T-helper 2 cell (primary cell): ENCODE measurements at regions not wholly inside any gene's neighbourhood (a gene's known extent, or its start where the extent isn't known, plus 50 kb on each side); places are given as distances from the start of the nearest gene placed in this dataset.
"Not testable (repeated sequence)": the region's sequence is repeated elsewhere in the genome, so short reads cannot be mapped to it uniquely, and the experiment has no call there.

ENCODE experiments used
- DNase-seq, 5 experiments: peaks; one replicate each; pipeline versions ENCODE4 v3.0.0 to v3.0.0-alpha.2; 2012 to 2022

GRCh38 chrX:97860226-97860625, 976.5 kb downstream of the RPA4 start:
- no peak for DNase-seq

GRCh38 chrX:97863261-97863660, 979.6 kb downstream of the RPA4 start:
- DNase-seq = no peak

GRCh38 chrX:97867266-97867665, 983.6 kb downstream of the RPA4 start:
- peak in 1 of 5 experiments; percentile 11 for DNase-seq

GRCh38 chrX:97876697-97877407, 993.1 kb downstream of the RPA4 start:
- DNase-seq = no peak

GRCh38 chrX:97882306-97882705, 998.6 kb downstream of the RPA4 start:
- no peak for DNase-seq

GRCh38 chrX:97895751-97896150, 1012.0 kb downstream of the RPA4 start:
- DNase-seq = no peak

- DNase-seq = no peak
Measured at GRCh38 chrX:97897998-97898397, 1014.3 kb downstream of the RPA4 start.

- no peak for DNase-seq
Measured at GRCh38 chrX:97898798-97899197, 1015.1 kb downstream of the RPA4 start.

GRCh38 chrX:97907791-97908190, 1024.1 kb downstream of the RPA4 start:
- DNase-seq = no peak

GRCh38 chrX:97909245-97909644, 1025.5 kb downstream of the RPA4 start:
- DNase-seq = no peak

GRCh38 chrX:97915390-97915789, 1031.7 kb downstream of the RPA4 start:
- not testable (repeated sequence) for DNase-seq

- not testable (repeated sequence) for DNase-seq
Measured at GRCh38 chrX:97921223-97921622, 1037.5 kb downstream of the RPA4 start.

- no peak for DNase-seq
Measured at GRCh38 chrX:97931586-97931985, 1047.9 kb downstream of the RPA4 start.

GRCh38 chrX:97936296-97936695, 1052.6 kb downstream of the RPA4 start:
- no peak for DNase-seq

- no peak for DNase-seq
Measured at GRCh38 chrX:97938706-97939105, 1055.0 kb downstream of the RPA4 start.

GRCh38 chrX:97968376-97969163, 1084.9 kb downstream of the RPA4 start:
- no peak for DNase-seq

- DNase-seq = no peak
Measured at GRCh38 chrX:97984641-97985040, 1100.9 kb downstream of the RPA4 start.

GRCh38 chrX:97985096-97985495, 1101.4 kb downstream of the RPA4 start:
- no peak for DNase-seq

- no peak for DNase-seq
Measured at GRCh38 chrX:97987979-97988378, 1104.3 kb downstream of the RPA4 start.

GRCh38 chrX:97995834-97996233, 1112.1 kb downstream of the RPA4 start:
- DNase-seq = no peak

- DNase-seq = no peak
Measured at GRCh38 chrX:98028691-98029090, 1145.0 kb downstream of the RPA4 start.

GRCh38 chrX:98029861-98030260, 1146.2 kb downstream of the RPA4 start:
- no peak for DNase-seq

- no peak for DNase-seq
Measured at GRCh38 chrX:98057176-98057575, 1173.5 kb downstream of the RPA4 start.

- no peak for DNase-seq
Measured at GRCh38 chrX:98065151-98065550, 1181.4 kb downstream of the RPA4 start.
